ENCODE measurements at regions not wholly inside any gene's neighbourhood (a gene's known extent, or its start where the extent isn't known, plus 50 kb on each side); places are given as distances from the start of the nearest gene placed in this dataset.
"Not testable (repeated sequence)": the region's sequence is repeated elsewhere in the genome, so short reads cannot be mapped to it uniquely, and the experiment has no call there.

DNA sequence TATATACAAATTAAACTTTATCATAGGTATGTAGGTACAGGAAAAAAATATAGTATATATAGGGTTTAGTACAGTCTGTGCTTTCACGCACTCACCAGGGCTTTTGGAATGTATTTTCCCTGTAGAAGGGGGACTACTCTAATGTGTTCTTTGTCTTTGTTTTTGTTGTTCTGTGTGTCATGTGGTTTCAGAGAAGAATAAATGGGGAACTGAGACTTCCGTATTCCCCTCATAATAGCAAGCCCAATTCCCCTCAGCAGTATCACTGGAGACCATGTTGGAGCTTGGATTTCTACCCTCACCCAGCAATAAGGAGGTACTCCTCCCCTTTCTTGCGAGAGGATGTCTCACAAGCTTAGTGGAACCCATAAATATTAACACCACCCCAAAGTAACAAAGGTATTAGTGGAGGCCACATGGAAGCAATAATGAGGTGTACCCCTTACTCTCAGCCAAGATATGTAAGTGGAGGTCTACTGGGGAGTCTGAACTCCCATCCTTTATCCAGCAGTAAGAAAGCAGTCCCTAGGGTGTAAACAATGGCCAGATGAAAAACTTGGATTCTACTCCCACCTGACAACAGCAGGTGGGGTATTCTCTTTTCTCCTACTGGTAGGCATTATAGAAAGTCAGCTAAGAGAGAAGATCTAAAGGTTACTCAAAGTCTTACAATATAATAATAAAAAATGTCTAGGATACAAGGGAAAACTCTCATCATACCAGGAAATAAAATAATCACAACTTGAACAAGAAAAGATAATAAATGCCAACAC lies 805.4 kb upstream of the GALNTL6 start:
- DNase-seq (ENCODE audit: low read depth), result no peak

DNA sequence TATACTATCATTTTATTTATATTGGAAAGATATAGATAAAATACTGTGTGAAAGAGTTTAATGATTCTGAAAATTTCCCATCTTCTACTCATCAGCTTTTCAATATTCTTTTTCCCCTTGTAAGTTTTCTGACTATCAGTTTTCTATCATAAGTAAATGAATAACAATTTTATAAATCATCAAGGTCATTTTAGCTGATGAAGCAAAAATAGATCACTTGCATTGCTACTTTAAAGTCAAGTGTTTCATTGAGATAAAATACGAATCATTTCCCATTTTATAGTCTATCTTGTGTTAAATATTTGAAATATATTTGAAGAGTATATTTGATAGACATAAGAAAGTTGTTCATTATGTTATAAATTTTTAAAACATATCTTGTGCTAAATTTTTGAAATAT lies 811.0 kb upstream of the GALNTL6 start:
- no peak for DNase-seq (ENCODE audit: low read depth)

- DNase-seq (ENCODE audit: low read depth), result peak; percentile 33
Measured at GRCh38 chr4:170990989-170991589, 822.1 kb upstream of the GALNTL6 start.

DNA sequence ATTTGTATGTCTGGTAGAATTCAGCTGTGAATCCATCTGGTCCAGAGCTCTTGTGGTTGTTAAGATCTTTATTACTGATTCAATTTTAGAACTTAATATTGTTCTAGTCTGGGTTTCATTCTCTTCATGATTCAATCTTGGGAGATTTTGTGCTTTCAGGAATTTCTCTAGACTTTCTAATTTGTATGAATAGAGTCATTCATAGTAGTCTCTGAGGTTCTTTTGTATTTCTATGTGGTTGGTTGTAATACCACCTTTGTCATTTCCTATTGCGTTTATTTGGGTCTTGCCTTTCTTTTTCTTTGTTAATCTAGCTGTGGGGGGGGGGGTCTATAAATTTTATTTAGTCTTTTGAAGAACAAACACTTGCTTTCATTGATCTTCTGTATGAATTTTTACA lies 824.8 kb upstream of the GALNTL6 start:
- DNase-seq (ENCODE audit: low read depth), result no peak

GRCh38 chr4:170979736-170980135 lies 833.5 kb upstream of the GALNTL6 start:
- peak; percentile 1 for DNase-seq (ENCODE audit: low read depth)

- DNase-seq (ENCODE audit: low read depth), result no peak
Measured at GRCh38 chr4:170978990-170979389, 834.2 kb upstream of the GALNTL6 start.

DNA sequence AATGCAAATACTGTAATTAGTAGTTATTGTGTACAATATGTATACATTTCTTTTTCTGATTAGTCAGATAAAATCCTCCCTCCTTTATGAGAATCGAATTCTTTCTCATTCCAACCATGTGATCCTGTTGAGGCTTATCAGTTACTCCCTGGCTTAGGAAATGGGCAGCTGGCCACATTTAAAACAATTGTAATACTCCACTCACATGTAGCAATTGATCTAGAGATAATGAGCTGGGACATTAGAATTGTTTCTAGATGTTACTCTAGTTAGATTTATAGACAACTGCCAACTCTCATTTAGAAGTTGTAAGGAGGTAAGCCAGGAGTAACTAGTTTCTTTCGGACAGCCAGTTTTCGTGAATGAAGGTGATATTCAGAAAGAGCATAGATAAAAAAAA lies 859.3 kb upstream of the AADAT start:
- no peak for DNase-seq (ENCODE audit: low read depth)

GRCh38 chr4:170940043-170940724 lies 850.4 kb upstream of the AADAT start:
- DNase-seq (ENCODE audit: low read depth), result no peak

GRCh38 chr4:170938588-170938987 lies 848.8 kb upstream of the AADAT start:
- no peak for DNase-seq (ENCODE audit: low read depth)

DNA sequence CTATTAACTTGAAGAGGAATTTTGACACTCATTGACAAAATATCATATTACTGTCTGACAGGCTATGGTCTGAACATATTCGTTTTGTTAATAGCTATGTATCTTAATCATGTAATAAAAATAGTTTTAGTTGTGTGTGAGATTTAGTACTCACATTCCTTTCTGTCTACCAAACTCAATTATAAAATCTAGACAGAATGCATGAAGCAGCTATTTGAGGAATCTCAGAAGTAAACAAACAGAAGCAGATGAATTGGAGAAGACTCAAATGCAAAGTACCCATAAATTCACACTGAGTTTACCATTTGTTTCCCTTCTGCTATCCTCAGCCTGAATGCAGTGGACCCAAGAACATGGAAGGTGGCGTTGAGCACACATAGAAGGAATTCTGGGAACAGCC lies 841.6 kb upstream of the AADAT start:
- DNase-seq (ENCODE audit: low read depth), result no peak

- no peak for DNase-seq (ENCODE audit: low read depth)
Measured at GRCh38 chr4:170888660-170889059, 798.9 kb upstream of the AADAT start.

DNA sequence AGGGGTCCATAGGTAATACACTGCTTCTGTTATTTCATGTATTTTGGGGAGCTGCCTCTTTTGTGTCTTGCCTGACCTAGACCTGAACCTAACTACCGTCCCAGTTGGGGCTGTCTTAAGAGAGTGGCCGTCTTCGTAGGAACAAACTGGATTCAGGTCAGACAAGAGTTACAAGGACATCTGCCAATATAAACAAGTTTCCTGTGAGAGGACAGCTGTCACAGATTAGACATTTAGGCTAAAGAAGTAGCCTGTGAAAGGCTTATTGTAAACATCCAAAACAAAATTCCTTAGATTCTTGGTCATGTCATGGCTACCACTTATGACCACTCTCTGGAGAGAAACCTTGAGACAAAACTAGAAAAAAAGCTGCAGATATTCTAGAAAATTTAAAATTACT lies 797.6 kb upstream of the AADAT start:
- peak; percentile 11 for DNase-seq (ENCODE audit: low read depth)

- DNase-seq (ENCODE audit: low read depth), result no peak
Measured at GRCh38 chr4:170884969-170885570, 795.3 kb upstream of the AADAT start.

- not testable (repeated sequence) for DNase-seq (ENCODE audit: low read depth)
Measured at GRCh38 chr4:170881646-170882045, 791.9 kb upstream of the AADAT start.

DNA sequence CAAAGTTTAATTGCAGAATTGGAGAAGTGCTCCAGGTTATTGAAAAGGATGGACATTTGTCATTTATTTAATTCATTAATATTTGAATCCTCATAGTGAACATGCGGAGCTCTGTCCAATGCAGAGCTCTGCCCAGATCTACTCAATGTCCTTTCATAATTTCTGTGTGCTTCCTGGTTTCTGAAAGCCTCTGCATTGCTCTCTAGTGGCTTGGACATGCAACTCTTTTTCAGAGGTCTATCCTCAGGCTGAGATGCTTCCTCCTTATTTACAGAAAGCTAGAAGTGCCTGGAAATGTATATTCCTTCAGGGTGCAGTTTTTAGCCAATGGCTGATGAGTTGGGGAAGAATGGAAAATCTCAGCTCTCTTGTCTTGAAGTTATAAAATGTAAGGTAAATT lies 786.1 kb upstream of the AADAT start:
- peak; percentile 6 for DNase-seq (ENCODE audit: low read depth)

- DNase-seq (ENCODE audit: low read depth), result peak; percentile 68
Measured at GRCh38 chr4:170872794-170873193, 783.0 kb upstream of the AADAT start.

DNA sequence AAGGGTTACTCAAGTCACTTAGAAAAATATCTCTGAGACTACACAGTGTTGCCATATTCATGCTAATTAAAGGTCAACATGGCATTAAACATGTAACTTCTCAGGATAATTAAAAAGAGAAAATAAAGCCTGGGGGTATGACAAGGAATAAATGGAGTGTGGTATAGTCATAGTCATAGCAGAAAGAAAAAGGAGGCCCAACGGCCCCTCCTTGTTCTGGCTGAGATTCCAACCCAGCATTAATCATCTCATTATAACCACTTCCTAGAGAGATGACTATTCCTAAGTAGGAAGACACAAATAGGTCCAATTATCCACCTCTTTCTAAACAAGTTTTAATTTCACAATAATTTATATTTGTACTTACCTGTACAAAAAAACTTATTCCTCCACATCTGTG lies 778.4 kb upstream of the AADAT start:
- peak; percentile 34 for DNase-seq (ENCODE audit: low read depth)

GRCh38 chr4:170854097-170854496 lies 764.3 kb upstream of the AADAT start:
- no peak for DNase-seq (ENCODE audit: low read depth)

GRCh38 chr4:170853422-170854021 lies 763.8 kb upstream of the AADAT start:
- peak; percentile 39 for DNase-seq (ENCODE audit: low read depth)

- DNase-seq (ENCODE audit: low read depth), result no peak
Measured at GRCh38 chr4:170849969-170850368, 760.2 kb upstream of the AADAT start.

GRCh38 chr4:170827562-170828274 lies 738.0 kb upstream of the AADAT start:
- DNase-seq (ENCODE audit: low read depth), result peak; percentile 11

GRCh38 chr4:170818786-170819185 lies 729.0 kb upstream of the AADAT start:
- DNase-seq (ENCODE audit: low read depth), result no peak
